ENCODE measurements at regions not wholly inside any gene's neighbourhood (a gene's known extent, or its start where the extent isn't known, plus 50 kb on each side); places are given as distances from the start of the nearest gene placed in this dataset.

- TF ChIP-seq TCF7L2 (IDR thresholded peaks at IDR 0.05; ENCODE audit: low read depth, low read length), result no peak
- TF ChIP-seq SIN3A (IDR thresholded peaks at IDR 0.05; ENCODE audit: borderline replicate concordance, insufficient read depth, low read depth, low read length), result no peak
- TF ChIP-seq, protein P1, sequence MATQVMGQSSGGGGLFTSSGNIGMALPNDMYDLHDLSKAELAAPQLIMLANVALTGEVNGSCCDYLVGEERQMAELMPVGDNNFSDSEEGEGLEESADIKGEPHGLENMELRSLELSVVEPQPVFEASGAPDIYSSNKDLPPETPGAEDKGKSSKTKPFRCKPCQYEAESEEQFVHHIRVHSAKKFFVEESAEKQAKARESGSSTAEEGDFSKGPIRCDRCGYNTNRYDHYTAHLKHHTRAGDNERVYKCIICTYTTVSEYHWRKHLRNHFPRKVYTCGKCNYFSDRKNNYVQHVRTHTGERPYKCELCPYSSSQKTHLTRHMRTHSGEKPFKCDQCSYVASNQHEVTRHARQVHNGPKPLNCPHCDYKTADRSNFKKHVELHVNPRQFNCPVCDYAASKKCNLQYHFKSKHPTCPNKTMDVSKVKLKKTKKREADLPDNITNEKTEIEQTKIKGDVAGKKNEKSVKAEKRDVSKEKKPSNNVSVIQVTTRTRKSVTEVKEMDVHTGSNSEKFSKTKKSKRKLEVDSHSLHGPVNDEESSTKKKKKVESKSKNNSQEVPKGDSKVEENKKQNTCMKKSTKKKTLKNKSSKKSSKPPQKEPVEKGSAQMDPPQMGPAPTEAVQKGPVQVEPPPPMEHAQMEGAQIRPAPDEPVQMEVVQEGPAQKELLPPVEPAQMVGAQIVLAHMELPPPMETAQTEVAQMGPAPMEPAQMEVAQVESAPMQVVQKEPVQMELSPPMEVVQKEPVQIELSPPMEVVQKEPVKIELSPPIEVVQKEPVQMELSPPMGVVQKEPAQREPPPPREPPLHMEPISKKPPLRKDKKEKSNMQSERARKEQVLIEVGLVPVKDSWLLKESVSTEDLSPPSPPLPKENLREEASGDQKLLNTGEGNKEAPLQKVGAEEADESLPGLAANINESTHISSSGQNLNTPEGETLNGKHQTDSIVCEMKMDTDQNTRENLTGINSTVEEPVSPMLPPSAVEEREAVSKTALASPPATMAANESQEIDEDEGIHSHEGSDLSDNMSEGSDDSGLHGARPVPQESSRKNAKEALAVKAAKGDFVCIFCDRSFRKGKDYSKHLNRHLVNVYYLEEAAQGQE (IDR thresholded peaks at IDR 0.05; ENCODE audit: insufficient read depth in 1 of 2, low read depth in 2 of 2, low read length in 1 of 2), result no peak
- no peak for TF ChIP-seq CTCF (IDR thresholded peaks at IDR 0.05)
- no peak for TF ChIP-seq POLR2AphosphoS5 (IDR thresholded peaks at IDR 0.05; ENCODE audit: low read depth, low read length)
- H3K4me3 ChIP-seq (ENCODE audit: low read depth in 2 of 2, low read length in 2 of 2), result no peak overlapping the region
- ChIA-PET CTCF (no interaction called here), POLR2A (no interaction called here)
- in situ Hi-C loops (cut with HindIII; ENCODE audit: low pct_unique_long_range_greater_than_20kb, low sequenced_read_pairs) (no loop called here), intact Hi-C loops (cut with micrococcal nuclease; ENCODE audit: unreplicated experiment) (no loop called here)
- no peak overlapping the region for H3K27ac ChIP-seq (ENCODE audit: low read length)
- ATAC-seq (no peak), DNase-seq (ENCODE audit: low read depth, low spot score) (no peak)
- H3K36me3 ChIP-seq (ENCODE audit: control insufficient read depth, insufficient read depth, low read length), result no peaks in the 10 kb centered on the region
- no peaks in the 10 kb centered on the region for H3K9me3 ChIP-seq (ENCODE audit: control insufficient read depth, insufficient read depth, low read depth, low read length)
- no TSS peak for BruUV-seq (replicated peaks)
- no peaks in the 10 kb centered on the region for H3K4me1 ChIP-seq (ENCODE audit: control insufficient read depth, insufficient read depth, low read length)
- 0 out of 2 replicates have a peak, but pooled peaks cover 1% of the 10 kb centered on the region for H3K27me3 ChIP-seq (ENCODE audit: control insufficient read depth, insufficient read depth, low read length)
Observed at GRCh38 chr2:15787535-15788454, 152.6 kb upstream of the MYCN start.

- Histone ChIP-seq H3K27ac (ENCODE audit: low read length) (no peak overlapping the region), H3K36me3 (ENCODE audit: control insufficient read depth, insufficient read depth, low read length) (no peaks in the 10 kb centered on the region), H3K4me3 (ENCODE audit: low read depth in 2 of 2, low read length in 2 of 2) (no peak overlapping the region), H3K9me3 (ENCODE audit: control insufficient read depth, insufficient read depth, low read depth, low read length) (no peaks in the 10 kb centered on the region), H3K27me3 (ENCODE audit: control insufficient read depth, insufficient read depth, low read length) (no peaks in the 10 kb centered on the region), H3K4me1 (ENCODE audit: control insufficient read depth, insufficient read depth, low read length) (no peaks in the 10 kb centered on the region)
- BruUV-seq (replicated peaks), result no TSS peak
- in situ Hi-C loops (cut with HindIII; ENCODE audit: low pct_unique_long_range_greater_than_20kb, low sequenced_read_pairs), result no loop called here
- ATAC-seq, result no peak
- no peak for DNase-seq (ENCODE audit: low read depth, low spot score)
- ChIA-PET CTCF (no interaction called here), POLR2A (no interaction called here)
- TF ChIP-seq, protein P1 (IDR thresholded peaks at IDR 0.05; ENCODE audit: insufficient read depth in 1 of 2, low read depth in 2 of 2, low read length in 1 of 2), result no peak
- TF ChIP-seq CTCF (IDR thresholded peaks at IDR 0.05) (no peak), POLR2AphosphoS5 (IDR thresholded peaks at IDR 0.05; ENCODE audit: low read depth, low read length) (no peak), SIN3A (IDR thresholded peaks at IDR 0.05; ENCODE audit: borderline replicate concordance, insufficient read depth, low read depth, low read length) (no peak), TCF7L2 (IDR thresholded peaks at IDR 0.05; ENCODE audit: low read depth, low read length) (no peak)
- intact Hi-C loops (cut with micrococcal nuclease; ENCODE audit: unreplicated experiment), result no loop called here
Observed at GRCh38 chr2:15788455-15788829, 151.9 kb upstream of the MYCN start.
